ENCODE measurements at regions not wholly inside any gene's neighbourhood (a gene's known extent, or its start where the extent isn't known, plus 50 kb on each side); places are given as distances from the start of the nearest gene placed in this dataset.

DNA sequence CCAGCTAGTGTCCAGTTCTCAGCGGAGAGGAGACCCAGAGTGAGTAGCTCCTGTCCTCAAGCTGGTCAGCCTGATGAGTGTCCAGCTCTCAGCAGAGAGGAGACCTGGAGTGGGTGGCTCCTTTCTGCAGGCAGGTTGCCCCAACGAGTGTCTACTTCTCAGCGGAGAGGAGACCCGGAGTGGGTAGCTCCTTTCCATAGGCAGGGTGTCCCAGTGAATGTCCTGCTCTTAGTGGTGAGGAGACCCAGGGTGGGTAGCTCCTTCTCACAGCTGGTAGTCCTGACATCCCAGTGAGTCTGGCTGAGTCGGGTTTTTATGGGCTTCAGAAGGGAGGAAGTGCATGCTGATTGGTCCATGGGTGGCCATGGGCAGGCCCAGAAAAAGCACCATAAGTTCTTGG is 55.7 kb upstream of the NUDT6 start:
- H3K9me3 ChIP-seq (ENCODE audit: insufficient read depth, low read depth, low read length), result peaks cover 2% of the 10 kb centered on the region
- H3K79me2 ChIP-seq (ENCODE audit: insufficient read depth, low read length), result peaks cover 4% of the 10 kb centered on the region
- H3K27me3 ChIP-seq (ENCODE audit: insufficient read depth, low read length), result no peaks in the 10 kb centered on the region
- H3K4me2 ChIP-seq (ENCODE audit: low read length), result no peak overlapping the region
- H3K27ac ChIP-seq (ENCODE audit: low read depth, low read length), result no peak overlapping the region
- peaks cover 4% of the 10 kb centered on the region for H3K36me3 ChIP-seq (ENCODE audit: insufficient read depth, low read length)
- H3K27ac Mint-ChIP-seq (ENCODE audit: unreplicated experiment), result no peak overlapping the region
- H3K27me3 Mint-ChIP-seq (ENCODE audit: low read depth, unreplicated experiment), result no peaks in the 10 kb centered on the region
- TF ChIP-seq EZH2 (IDR thresholded peaks at IDR 0.05; ENCODE audit: insufficient read depth, low read length), result no peak
- TF ChIP-seq, protein P1, sequence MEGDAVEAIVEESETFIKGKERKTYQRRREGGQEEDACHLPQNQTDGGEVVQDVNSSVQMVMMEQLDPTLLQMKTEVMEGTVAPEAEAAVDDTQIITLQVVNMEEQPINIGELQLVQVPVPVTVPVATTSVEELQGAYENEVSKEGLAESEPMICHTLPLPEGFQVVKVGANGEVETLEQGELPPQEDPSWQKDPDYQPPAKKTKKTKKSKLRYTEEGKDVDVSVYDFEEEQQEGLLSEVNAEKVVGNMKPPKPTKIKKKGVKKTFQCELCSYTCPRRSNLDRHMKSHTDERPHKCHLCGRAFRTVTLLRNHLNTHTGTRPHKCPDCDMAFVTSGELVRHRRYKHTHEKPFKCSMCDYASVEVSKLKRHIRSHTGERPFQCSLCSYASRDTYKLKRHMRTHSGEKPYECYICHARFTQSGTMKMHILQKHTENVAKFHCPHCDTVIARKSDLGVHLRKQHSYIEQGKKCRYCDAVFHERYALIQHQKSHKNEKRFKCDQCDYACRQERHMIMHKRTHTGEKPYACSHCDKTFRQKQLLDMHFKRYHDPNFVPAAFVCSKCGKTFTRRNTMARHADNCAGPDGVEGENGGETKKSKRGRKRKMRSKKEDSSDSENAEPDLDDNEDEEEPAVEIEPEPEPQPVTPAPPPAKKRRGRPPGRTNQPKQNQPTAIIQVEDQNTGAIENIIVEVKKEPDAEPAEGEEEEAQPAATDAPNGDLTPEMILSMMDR (IDR thresholded peaks at IDR 0.05; ENCODE audit: insufficient read depth, low read depth, low read length), result no peak
- no peak overlapping the region for H2AFZ ChIP-seq (ENCODE audit: low read depth, low read length)
- FAIRE-seq (no peak), DNase-seq (ENCODE audit: low read depth) (no peak)
- no peak overlapping the region for H3K9ac ChIP-seq (ENCODE audit: low read length)
- peaks cover 7% of the 10 kb centered on the region for H3K9me3 Mint-ChIP-seq (ENCODE audit: unreplicated experiment)
- no peaks in the 10 kb centered on the region for H3K4me1 ChIP-seq (ENCODE audit: insufficient read depth, low read length)
- H3K4me1 Mint-ChIP-seq (ENCODE audit: low read depth, unreplicated experiment), result no peaks in the 10 kb centered on the region
- H3K36me3 Mint-ChIP-seq (ENCODE audit: low read depth, unreplicated experiment), result peaks cover 25% of the 10 kb centered on the region
- no peak overlapping the region for H3K4me3 ChIP-seq (ENCODE audit: insufficient read depth, low read depth, low read length)
- H4K20me1 ChIP-seq (ENCODE audit: insufficient read depth, low read length), result no peaks in the 10 kb centered on the region
- no peak overlapping the region for H3K4me3 Mint-ChIP-seq (ENCODE audit: unreplicated experiment)

DNA sequence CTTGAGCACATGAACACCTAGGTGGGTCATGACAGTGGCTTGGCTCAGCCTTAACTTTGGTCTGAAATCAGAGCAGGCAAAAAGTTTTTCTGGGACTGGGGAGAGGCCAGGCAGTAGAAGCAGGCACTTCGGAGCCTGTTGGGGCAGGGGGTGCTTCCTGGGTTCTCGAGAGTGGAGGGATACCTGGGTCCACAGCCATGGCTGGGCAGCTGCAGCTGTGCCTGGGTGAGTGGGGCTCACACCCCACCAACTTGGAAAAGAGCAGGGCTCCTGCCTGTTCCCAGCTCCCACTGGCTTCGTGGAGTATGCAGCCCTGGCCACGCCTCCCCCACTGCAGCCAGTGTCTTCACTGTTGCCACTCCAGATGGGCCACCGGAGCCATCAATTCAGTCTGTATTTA is 56.4 kb upstream of the NUDT6 start:
- Mint-ChIP-seq H3K27ac (ENCODE audit: unreplicated experiment) (no peak overlapping the region), H3K27me3 (ENCODE audit: low read depth, unreplicated experiment) (no peaks in the 10 kb centered on the region), H3K4me1 (ENCODE audit: low read depth, unreplicated experiment) (no peaks in the 10 kb centered on the region), H3K36me3 (ENCODE audit: low read depth, unreplicated experiment) (peaks cover 26% of the 10 kb centered on the region), H3K4me3 (ENCODE audit: unreplicated experiment) (no peak overlapping the region), H3K9me3 (ENCODE audit: unreplicated experiment) (peaks cover 7% of the 10 kb centered on the region)
- Histone ChIP-seq H3K9ac (ENCODE audit: low read length) (no peak overlapping the region), H3K9me3 (ENCODE audit: insufficient read depth, low read depth, low read length) (peaks cover 2% of the 10 kb centered on the region), H3K36me3 (ENCODE audit: insufficient read depth, low read length) (peaks cover 4% of the 10 kb centered on the region), H4K20me1 (ENCODE audit: insufficient read depth, low read length) (peaks cover 2% of the 10 kb centered on the region), H3K4me1 (ENCODE audit: insufficient read depth, low read length) (no peaks in the 10 kb centered on the region), H3K4me2 (ENCODE audit: low read length) (no peak overlapping the region), H3K79me2 (ENCODE audit: insufficient read depth, low read length) (peaks cover 7% of the 10 kb centered on the region), H3K4me3 (ENCODE audit: insufficient read depth, low read depth, low read length) (no peak overlapping the region), H2AFZ (ENCODE audit: low read depth, low read length) (no peak overlapping the region), H3K27ac (ENCODE audit: low read depth, low read length) (no peak overlapping the region), H3K27me3 (ENCODE audit: insufficient read depth, low read length) (no peaks in the 10 kb centered on the region)
- TF ChIP-seq, protein P1 (IDR thresholded peaks at IDR 0.05; ENCODE audit: insufficient read depth, low read depth, low read length), result no peak
- TF ChIP-seq EZH2 (IDR thresholded peaks at IDR 0.05; ENCODE audit: insufficient read depth, low read length), result no peak
- FAIRE-seq (no peak), DNase-seq (ENCODE audit: low read depth) (no peak)

DNA sequence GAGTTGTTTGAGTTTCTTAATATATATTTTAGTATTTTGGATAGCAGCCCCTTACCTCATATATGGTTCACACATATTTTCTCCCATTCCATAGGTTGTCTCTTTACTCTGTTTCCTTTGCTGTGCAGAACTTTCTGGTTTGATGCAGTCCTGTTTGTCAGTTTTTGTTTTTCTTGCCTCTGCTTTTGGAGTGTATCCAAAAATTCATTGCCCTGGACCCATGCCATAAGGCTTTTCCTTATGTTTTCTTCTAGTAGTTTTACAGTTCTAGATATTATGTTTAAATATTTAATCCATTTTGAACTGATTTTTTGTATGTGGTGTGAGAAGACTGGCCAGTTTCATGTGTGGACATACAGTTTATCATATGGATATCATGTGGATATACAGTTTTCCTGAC is 58.5 kb upstream of the NUDT6 start:
- DNase-seq (ENCODE audit: low read depth), result no peak
- H3K4me3 ChIP-seq (ENCODE audit: insufficient read depth, low read depth, low read length), result no peak overlapping the region
- H3K9me3 ChIP-seq (ENCODE audit: insufficient read depth, low read depth, low read length), result peaks cover 2% of the 10 kb centered on the region
- H3K27ac ChIP-seq (ENCODE audit: low read depth, low read length), result no peak overlapping the region
- no peak for FAIRE-seq
- H3K27ac Mint-ChIP-seq (ENCODE audit: unreplicated experiment), result no peak overlapping the region
- H2AFZ ChIP-seq (ENCODE audit: low read depth, low read length), result no peak overlapping the region
- peaks cover 4% of the 10 kb centered on the region for H4K20me1 ChIP-seq (ENCODE audit: insufficient read depth, low read length)
- H3K9ac ChIP-seq (ENCODE audit: low read length), result no peak overlapping the region
- H3K27me3 ChIP-seq (ENCODE audit: insufficient read depth, low read length), result no peaks in the 10 kb centered on the region
- H3K36me3 ChIP-seq (ENCODE audit: insufficient read depth, low read length), result peaks cover 4% of the 10 kb centered on the region
- peaks cover 8% of the 10 kb centered on the region for H3K79me2 ChIP-seq (ENCODE audit: insufficient read depth, low read length)
- TF ChIP-seq, protein P1 (IDR thresholded peaks at IDR 0.05; ENCODE audit: insufficient read depth, low read depth, low read length), result no peak
- TF ChIP-seq EZH2 (IDR thresholded peaks at IDR 0.05; ENCODE audit: insufficient read depth, low read length), result no peak
- H3K4me2 ChIP-seq (ENCODE audit: low read length), result no peak overlapping the region
- peaks cover 24% of the 10 kb centered on the region for H3K36me3 Mint-ChIP-seq (ENCODE audit: low read depth, unreplicated experiment)
- H3K4me1 Mint-ChIP-seq (ENCODE audit: low read depth, unreplicated experiment), result no peaks in the 10 kb centered on the region
- no peaks in the 10 kb centered on the region for H3K27me3 Mint-ChIP-seq (ENCODE audit: low read depth, unreplicated experiment)
- H3K4me1 ChIP-seq (ENCODE audit: insufficient read depth, low read length), result no peaks in the 10 kb centered on the region
- no peak overlapping the region for H3K4me3 Mint-ChIP-seq (ENCODE audit: unreplicated experiment)
- peaks cover 2% of the 10 kb centered on the region for H3K9me3 Mint-ChIP-seq (ENCODE audit: unreplicated experiment)

All from astrocyte (in vitro differentiated cells and primary cell).